ENCODE measurements at regions not wholly inside any gene's neighbourhood (a gene's known extent, or its start where the extent isn't known, plus 50 kb on each side); places are given as distances from the start of the nearest gene placed in this dataset.
A peak's percentile ranks its signal among the peaks of the same experiment; 100 is the strongest.
"Not testable (repeated sequence)": the region's sequence is repeated elsewhere in the genome, so short reads cannot be mapped to it uniquely, and the experiment has no call there.

- ATAC-seq (peak; percentile 38), DNase-seq (peak in 1 of 4 donors; percentile 4)
- Histone ChIP-seq H3K27ac (no peak overlapping the region), H3K4me1 (no peaks in the 10 kb centered on the region), H3K36me3 (no peaks in the 10 kb centered on the region), H3K9me3 (no peaks in the 10 kb centered on the region), H3K4me3 (no peak overlapping the region), H3K27me3 (no peaks in the 10 kb centered on the region)
- intact Hi-C loops (cut with DNase I) = no loop called here
- TF ChIP-seq CTCF (IDR thresholded peaks at IDR 0.05) = no peak
Measured at GRCh38 chr9:26675035-26675434, 217.6 kb downstream of the CAAP1 start.

GRCh38 chr9:26673261-26673660 lies 219.3 kb downstream of the CAAP1 start:
- Histone ChIP-seq H3K4me1 (no peaks in the 10 kb centered on the region), H3K27ac (no peak overlapping the region), H3K9me3 (no peaks in the 10 kb centered on the region), H3K36me3 (no peaks in the 10 kb centered on the region), H3K4me3 (no peak overlapping the region), H3K27me3 (no peaks in the 10 kb centered on the region)
- TF ChIP-seq CTCF (IDR thresholded peaks at IDR 0.05) = no peak
- no peak for DNase-seq
- intact Hi-C loops (cut with DNase I) = no loop called here
- no peak for ATAC-seq

GRCh38 chr9:26669701-26670670 lies 222.6 kb downstream of the CAAP1 start:
- H3K4me3 ChIP-seq = no peak overlapping the region
- ATAC-seq (no peak), DNase-seq (no peak)
- H3K4me1 ChIP-seq = no peaks in the 10 kb centered on the region
- H3K36me3 ChIP-seq = no peaks in the 10 kb centered on the region
- H3K27ac ChIP-seq = no peak overlapping the region
- no peaks in the 10 kb centered on the region for H3K9me3 ChIP-seq
- intact Hi-C loops (cut with DNase I) = no loop called here
- TF ChIP-seq CTCF (IDR thresholded peaks at IDR 0.05) = no peak
- H3K27me3 ChIP-seq = no peaks in the 10 kb centered on the region

- Histone ChIP-seq H3K27me3 (no peaks in the 10 kb centered on the region), H3K4me1 (no peaks in the 10 kb centered on the region), H3K9me3 (no peaks in the 10 kb centered on the region), H3K27ac (no peak overlapping the region), H3K36me3 (no peaks in the 10 kb centered on the region), H3K4me3 (no peak overlapping the region)
- DNase-seq (no peak), ATAC-seq (no peak)
- TF ChIP-seq CTCF (IDR thresholded peaks at IDR 0.05) = no peak
- intact Hi-C loops (cut with DNase I) = no loop called here
Measured at GRCh38 chr9:26667882-26668281, 224.7 kb downstream of the CAAP1 start.

GRCh38 chr9:26665666-26666065 lies 226.9 kb downstream of the CAAP1 start:
- DNase-seq = no peak
- no peak for ATAC-seq
- H3K9me3 ChIP-seq = no peaks in the 10 kb centered on the region

GRCh38 chr9:26664087-26664773 lies 228.4 kb downstream of the CAAP1 start:
- H3K4me3 ChIP-seq; H3K9me3 ChIP-seq; H3K36me3 ChIP-seq; DNase-seq; H3K4me1 ChIP-seq; ATAC-seq; intact Hi-C loops (cut with DNase I); H3K27ac ChIP-seq; H3K27me3 ChIP-seq: not testable (repeated sequence)

More at GRCh38 chr9:26665666-26666065, 226.9 kb downstream of the CAAP1 start:
- no peak for TF ChIP-seq CTCF (IDR thresholded peaks at IDR 0.05)
- Histone ChIP-seq H3K36me3 (no peaks in the 10 kb centered on the region), H3K27me3 (no peaks in the 10 kb centered on the region), H3K27ac (no peak overlapping the region), H3K4me1 (no peaks in the 10 kb centered on the region), H3K4me3 (no peak overlapping the region)
- intact Hi-C loops (cut with DNase I) = no loop called here
